Lung (tissue), 11 donors: ENCODE measurements at regions not wholly inside any gene's neighbourhood (a gene's known extent, or its start where the extent isn't known, plus 50 kb on each side); places are given as distances from the start of the nearest gene placed in this dataset.
A peak's percentile ranks its signal among the peaks of the same experiment; 100 is the strongest.

Source experiments
- ATAC-seq: fragments of 200-7000 bp; cut with Tn5 transposase; one replicate; pipeline ENCODE4 v1.9.1; 2020; ENCODE audit warnings: moderate number of reproducible peaks; ENCODE audit not compliant: insufficient read depth, low FRiP score
- DNase-seq, 3 donors: peaks; one replicate each; pipeline ENCODE4 v3.0.0-alpha.2; 2013 to 2017
- H3K27ac ChIP-seq, 2 donors: one replicate each; pipeline ENCODE4 v1.5.1; 2013; ENCODE audit warnings: mild to moderate bottlenecking in 2 of 2, moderate library complexity in 2 of 2, control low read depth in 1 of 2, inconsistent platforms in 1 of 2, low read depth in 1 of 2, low read length in 1 of 2
- H3K27me3 ChIP-seq, 3 donors: one replicate each; pipeline ENCODE4 v1.5.1; 2013; ENCODE audit warnings: low read length in 2 of 3; ENCODE audit not compliant: control insufficient read depth in 3 of 3, insufficient read depth in 3 of 3
- H3K36me3 ChIP-seq, 4 donors: one replicate each; pipeline ENCODE4 v1.5.1; 2013; ENCODE audit warnings: low read length in 4 of 4, mild to moderate bottlenecking in 1 of 4, moderate library complexity in 1 of 4; ENCODE audit not compliant: control insufficient read depth in 4 of 4, insufficient read depth in 4 of 4
- H3K4me1 ChIP-seq, 5 donors: one replicate each; pipeline ENCODE4 v1.5.1; 2013; ENCODE audit warnings: low read length in 5 of 5, mild to moderate bottlenecking in 2 of 5, moderate library complexity in 1 of 5; ENCODE audit not compliant: control insufficient read depth in 5 of 5, insufficient read depth in 5 of 5
- H3K4me3 ChIP-seq: one replicate; pipeline ENCODE4 v1.5.1; 2013; ENCODE audit warnings: mild to moderate bottlenecking, control low read depth, moderate library complexity
- H3K9ac ChIP-seq, 2 donors: one replicate each; pipeline ENCODE4 v1.5.1; 2013; ENCODE audit warnings: low read length in 2 of 2, control low read depth in 1 of 2; ENCODE audit not compliant: insufficient read depth in 1 of 2
- H3K9me3 ChIP-seq, 4 donors: one replicate each; pipeline ENCODE4 v1.5.1; 2013; ENCODE audit warnings: low read length in 3 of 4, mild to moderate bottlenecking in 1 of 4, moderate library complexity in 1 of 4; ENCODE audit not compliant: control insufficient read depth in 4 of 4, insufficient read depth in 3 of 4
- WGBS, 2 donors: extraction: QIAGEN DNeasy Blood & Tissue Kit; methylation state at CpG; one replicate each; pipeline ENCODE4 v1.1.7; 2013; 5-methylcytosine and 5-hydroxymethylcytosine counted together
- TF ChIP-seq, protein P1 (sequence below): IDR thresholded peaks from 2 replicates; pipeline ENCODE4 v1.5.1; 2012; ENCODE audit warnings: mild to moderate bottlenecking; ENCODE audit errors: control extremely low read depth, extremely low read depth
- donor health status: control.
- donor health status: control.
- donor health status: Bipolar disorder and iron deficiency.
- donor health status: healthy.
- donor health status: DM: yes; HTN: yes; CAD: no.

DNA sequence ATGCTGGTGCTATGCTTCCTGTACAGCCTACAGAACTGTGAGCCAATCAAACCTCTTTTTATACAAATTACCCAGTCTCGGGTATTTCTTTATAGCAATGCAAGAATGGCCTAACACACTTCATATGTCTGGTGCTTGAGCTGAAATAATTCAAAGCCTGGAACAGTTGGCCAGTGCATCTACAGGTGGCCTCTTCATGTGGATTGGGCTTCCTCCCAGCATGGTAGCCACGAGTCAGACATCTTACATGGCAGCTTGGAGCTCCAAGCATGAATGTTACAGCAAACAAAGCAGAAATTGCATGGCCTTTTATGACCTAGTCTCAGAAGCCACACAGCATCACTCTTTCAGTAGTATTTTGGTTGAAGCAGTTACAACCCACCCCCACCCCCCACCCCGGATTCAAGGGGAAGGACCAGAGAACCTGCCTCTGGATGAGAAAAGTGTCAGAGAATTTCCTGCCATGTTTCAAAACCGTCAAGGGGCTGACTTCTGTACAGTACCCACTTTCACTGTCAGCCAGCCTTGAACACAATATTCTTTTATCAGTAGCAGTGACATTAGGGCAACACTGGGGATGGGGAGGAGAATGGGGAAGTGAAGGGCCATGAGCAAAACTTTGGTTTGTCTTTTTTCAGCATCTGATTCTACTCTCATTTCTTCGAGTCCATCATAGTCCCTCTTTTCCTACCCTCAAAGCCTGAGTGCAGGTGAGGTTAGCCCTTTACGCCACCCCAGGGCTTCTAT is 368.7 kb downstream of the BCOR start:
- no peak overlapping the region for H3K4me3 ChIP-seq
- H3K9me3 ChIP-seq, result peaks cover 0 to 7% (median 0%) of the 10 kb centered on the region in 4 donors
- H3K36me3 ChIP-seq, result no peaks in the 10 kb centered on the region
- 72 to 76% methylated on average over 6 of the region's 6 CpGs for WGBS, 2 donors
- peaks cover 0 to 5% (median 0%) of the 10 kb centered on the region in 3 donors for H3K27me3 ChIP-seq
- peaks cover 0 to 24% (median 17%) of the 10 kb centered on the region in 5 donors for H3K4me1 ChIP-seq
- DNase-seq, result no peak
- TF ChIP-seq, protein P1, sequence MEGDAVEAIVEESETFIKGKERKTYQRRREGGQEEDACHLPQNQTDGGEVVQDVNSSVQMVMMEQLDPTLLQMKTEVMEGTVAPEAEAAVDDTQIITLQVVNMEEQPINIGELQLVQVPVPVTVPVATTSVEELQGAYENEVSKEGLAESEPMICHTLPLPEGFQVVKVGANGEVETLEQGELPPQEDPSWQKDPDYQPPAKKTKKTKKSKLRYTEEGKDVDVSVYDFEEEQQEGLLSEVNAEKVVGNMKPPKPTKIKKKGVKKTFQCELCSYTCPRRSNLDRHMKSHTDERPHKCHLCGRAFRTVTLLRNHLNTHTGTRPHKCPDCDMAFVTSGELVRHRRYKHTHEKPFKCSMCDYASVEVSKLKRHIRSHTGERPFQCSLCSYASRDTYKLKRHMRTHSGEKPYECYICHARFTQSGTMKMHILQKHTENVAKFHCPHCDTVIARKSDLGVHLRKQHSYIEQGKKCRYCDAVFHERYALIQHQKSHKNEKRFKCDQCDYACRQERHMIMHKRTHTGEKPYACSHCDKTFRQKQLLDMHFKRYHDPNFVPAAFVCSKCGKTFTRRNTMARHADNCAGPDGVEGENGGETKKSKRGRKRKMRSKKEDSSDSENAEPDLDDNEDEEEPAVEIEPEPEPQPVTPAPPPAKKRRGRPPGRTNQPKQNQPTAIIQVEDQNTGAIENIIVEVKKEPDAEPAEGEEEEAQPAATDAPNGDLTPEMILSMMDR, result no peak
- no peak for ATAC-seq
- H3K9ac ChIP-seq, result no peak overlapping the region
- H3K27ac ChIP-seq, result no peak overlapping the region

DNA sequence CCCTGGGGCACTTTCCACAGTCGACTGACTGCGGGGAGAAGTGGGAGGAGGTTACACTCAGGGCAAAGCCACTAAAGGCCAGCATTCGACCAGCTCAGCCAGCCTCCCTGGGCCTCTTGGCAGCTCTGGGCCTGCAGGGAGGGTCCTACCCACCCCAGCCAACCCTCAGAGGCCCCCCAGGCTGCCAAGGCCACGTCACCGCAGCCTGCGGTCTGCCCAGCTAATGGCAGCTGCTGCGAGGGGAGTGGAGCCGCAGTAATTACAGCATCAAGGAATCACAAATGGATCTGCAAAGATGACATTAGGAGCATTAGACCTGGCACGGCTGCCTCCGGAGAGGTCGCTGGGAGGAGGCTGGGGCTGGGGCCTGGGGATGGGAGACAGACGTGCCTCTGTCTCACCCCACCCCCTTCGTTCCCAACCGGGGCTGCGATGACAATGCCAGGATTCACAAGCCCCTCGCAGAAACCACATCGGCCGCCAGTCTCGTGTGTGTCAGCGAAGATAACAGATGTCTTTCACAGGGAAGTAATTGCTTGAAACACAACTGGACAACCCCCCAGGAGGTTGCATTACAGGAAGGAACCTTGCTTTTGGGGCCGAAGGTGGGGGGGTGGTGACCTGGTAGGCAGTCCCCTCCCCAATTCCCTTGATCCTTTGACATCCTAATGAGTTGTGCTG is 367.6 kb downstream of the BCOR start:
- H3K4me1 ChIP-seq, result peaks cover 0 to 27% (median 17%) of the 10 kb centered on the region in 5 donors
- DNase-seq, result peak; percentile 44 to 57 (median 47)
- no peak overlapping the region for H3K9ac ChIP-seq
- no peak overlapping the region for H3K4me3 ChIP-seq
- H3K36me3 ChIP-seq, result no peaks in the 10 kb centered on the region
- 35 to 53% methylated on average over 19 to 21 of the region's 21 CpGs for WGBS, 2 donors
- H3K27me3 ChIP-seq, result peaks cover 0 to 4% (median 0%) of the 10 kb centered on the region in 3 donors
- no peak for ATAC-seq
- peaks cover 0 to 7% (median 0%) of the 10 kb centered on the region in 4 donors for H3K9me3 ChIP-seq
- H3K27ac ChIP-seq, result no peak overlapping the region
- TF ChIP-seq, protein P1, result no peak

DNA sequence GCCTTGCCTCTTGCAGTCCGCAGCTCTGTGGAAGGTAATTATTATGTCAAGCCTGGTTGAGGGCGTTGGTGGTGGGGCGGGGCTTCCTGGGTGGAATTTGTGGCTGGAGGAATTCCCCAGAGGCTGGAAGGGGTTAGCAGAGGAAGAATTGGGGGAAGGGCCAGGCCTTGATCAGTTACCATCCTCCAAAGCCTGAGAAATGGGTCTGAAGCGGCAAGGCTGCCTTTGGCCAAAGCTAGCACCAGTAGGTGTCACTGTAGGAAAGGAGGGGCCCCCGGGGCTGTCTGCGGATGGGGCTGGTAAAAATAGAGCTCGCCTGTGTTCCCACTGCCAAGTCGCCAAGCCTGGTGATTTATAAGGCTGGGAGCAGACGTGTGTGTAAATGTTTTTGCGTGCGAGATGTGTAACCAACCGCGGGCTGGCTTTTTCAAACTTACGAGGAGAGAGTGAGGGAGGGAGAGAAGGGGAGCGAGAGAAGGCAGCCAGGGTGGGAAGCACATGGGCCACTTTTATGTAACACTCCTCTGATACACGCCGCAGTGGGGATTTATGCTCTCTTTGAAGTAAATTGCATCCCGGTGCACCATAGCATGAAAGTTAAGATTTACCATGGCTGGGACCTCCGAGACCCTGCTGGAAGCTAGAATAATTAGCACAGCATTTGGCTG is 367.0 kb downstream of the BCOR start:
- ATAC-seq (no peak), DNase-seq (peak; percentile 82 to 89 (median 83))
- Histone ChIP-seq H3K4me1 (peaks cover 0 to 31% (median 17%) of the 10 kb centered on the region in 5 donors), H3K27me3 (no peaks in the 10 kb centered on the region), H3K27ac (no peak overlapping the region), H3K36me3 (no peaks in the 10 kb centered on the region), H3K9ac (no peak overlapping the region), H3K4me3 (no peak overlapping the region), H3K9me3 (peaks cover 0 to 4% (median 0%) of the 10 kb centered on the region in 4 donors)
- TF ChIP-seq, protein P1, result peak; percentile 11
- WGBS, 2 donors, result 10 to 26% methylated on average over 18 to 19 of the region's 19 CpGs
